ENCODE measurements at regions not wholly inside any gene's neighbourhood (a gene's known extent, or its start where the extent isn't known, plus 50 kb on each side); places are given as distances from the start of the nearest gene placed in this dataset.

GRCh38 chr12:29992366-29992765, 208.6 kb upstream of the TMTC1 start:
- TF ChIP-seq FOXA2 (IDR thresholded peaks at IDR 0.05): no peak
- no peak for TF ChIP-seq CTCF (IDR thresholded peaks at IDR 0.05; ENCODE audit: low read depth, low read length, missing input control)
- TF ChIP-seq MAX (IDR thresholded peaks at IDR 0.05): no peak
- TF ChIP-seq ATF3 (IDR thresholded peaks at IDR 0.05): no peak
- TF ChIP-seq REST (IDR thresholded peaks at IDR 0.05): no peak
- TF ChIP-seq YY1 (IDR thresholded peaks at IDR 0.05): no peak
- TF ChIP-seq RAD21 (IDR thresholded peaks at IDR 0.05): no peak
